Thyroid gland (tissue), 4 donors: ENCODE measurements at regions not wholly inside any gene's neighbourhood (a gene's known extent, or its start where the extent isn't known, plus 50 kb on each side); places are given as distances from the start of the nearest gene placed in this dataset.

Experiments
- POLR2A ChIP-seq, 2 donors: fragments of 450-650 bp; IDR thresholded peaks; one replicate each; pipeline ENCODE4 v1.6.1; 2017; ENCODE audit warnings: antibody characterized with exemption in 2 of 2, mild to moderate bottlenecking in 2 of 2, moderate library complexity in 1 of 2
- TF ChIP-seq, protein P1 (sequence below), 6 experiments: fragments of 200-600 bp in 3 of 6; fragments of 450-650 bp in 3 of 6; sonication (generic) in 3 of 6; IDR thresholded peaks; one replicate each; pipeline ENCODE4 v1.5.1; 2016 to 2019; ENCODE audit warnings: antibody characterized with exemption in 6 of 6, mild to moderate bottlenecking in 2 of 6, inconsistent platforms in 1 of 6, moderate library complexity in 1 of 6

DNA sequence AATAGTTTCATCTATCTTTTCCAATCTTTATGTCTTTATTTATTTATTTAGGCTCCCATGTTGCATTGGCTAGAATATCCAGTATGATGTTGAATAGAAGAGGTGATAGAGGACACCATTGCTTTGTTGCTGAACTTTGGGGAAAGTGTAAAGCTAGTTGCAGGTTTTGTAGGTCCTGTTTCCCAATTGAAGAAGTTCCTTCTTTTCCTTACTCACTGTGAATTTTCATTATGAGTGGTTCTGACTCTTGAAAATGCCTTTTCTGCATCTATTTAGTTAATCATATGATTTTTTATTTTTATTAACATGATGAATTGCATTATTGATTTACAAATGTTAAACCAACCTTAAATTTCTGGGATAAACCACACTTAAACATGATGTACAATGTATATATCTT lies 58.9 kb upstream of the NR3C1 start:
- no peak for TF ChIP-seq POLR2A (IDR thresholded peaks at IDR 0.05)
- TF ChIP-seq, protein P1, sequence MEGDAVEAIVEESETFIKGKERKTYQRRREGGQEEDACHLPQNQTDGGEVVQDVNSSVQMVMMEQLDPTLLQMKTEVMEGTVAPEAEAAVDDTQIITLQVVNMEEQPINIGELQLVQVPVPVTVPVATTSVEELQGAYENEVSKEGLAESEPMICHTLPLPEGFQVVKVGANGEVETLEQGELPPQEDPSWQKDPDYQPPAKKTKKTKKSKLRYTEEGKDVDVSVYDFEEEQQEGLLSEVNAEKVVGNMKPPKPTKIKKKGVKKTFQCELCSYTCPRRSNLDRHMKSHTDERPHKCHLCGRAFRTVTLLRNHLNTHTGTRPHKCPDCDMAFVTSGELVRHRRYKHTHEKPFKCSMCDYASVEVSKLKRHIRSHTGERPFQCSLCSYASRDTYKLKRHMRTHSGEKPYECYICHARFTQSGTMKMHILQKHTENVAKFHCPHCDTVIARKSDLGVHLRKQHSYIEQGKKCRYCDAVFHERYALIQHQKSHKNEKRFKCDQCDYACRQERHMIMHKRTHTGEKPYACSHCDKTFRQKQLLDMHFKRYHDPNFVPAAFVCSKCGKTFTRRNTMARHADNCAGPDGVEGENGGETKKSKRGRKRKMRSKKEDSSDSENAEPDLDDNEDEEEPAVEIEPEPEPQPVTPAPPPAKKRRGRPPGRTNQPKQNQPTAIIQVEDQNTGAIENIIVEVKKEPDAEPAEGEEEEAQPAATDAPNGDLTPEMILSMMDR (IDR thresholded peaks at IDR 0.05), result no peak
